Astrocyte (in vitro differentiated cells and primary cell): ENCODE measurements at regions not wholly inside any gene's neighbourhood (a gene's known extent, or its start where the extent isn't known, plus 50 kb on each side); places are given as distances from the start of the nearest gene placed in this dataset.
A peak's percentile ranks its signal among the peaks of the same experiment; 100 is the strongest.

Source experiments
- DNase-seq: peaks from one replicate; pipeline ENCODE4 v3.0.0-alpha.2; 2010; ENCODE audit warnings: low read depth
- FAIRE-seq: peaks from 2 replicates; lab custom pipeline; 2011; peaks lifted over from hg19 to GRCh38; lab: Jason Lieb, UNC
- H2AFZ ChIP-seq: 2 replicates; pipeline ENCODE4 v1.6.0; 2012; ENCODE audit warnings: low read depth, low read length, inconsistent platforms
- H3K27ac ChIP-seq: 2 replicates; pipeline ENCODE4 v1.5.1; 2011; ENCODE audit warnings: low read depth, low read length, inconsistent platforms
- H3K27me3 ChIP-seq: 2 replicates; pipeline ENCODE4 v1.6.0; 2011; ENCODE audit warnings: low read length, inconsistent platforms; ENCODE audit not compliant: insufficient read depth
- H3K36me3 ChIP-seq: 2 replicates; pipeline ENCODE4 v1.5.1; 2011; ENCODE audit warnings: low read length, inconsistent platforms; ENCODE audit not compliant: insufficient read depth
- H3K4me1 ChIP-seq: 2 replicates; pipeline ENCODE4 v1.5.1; 2011; ENCODE audit warnings: low read length, inconsistent platforms; ENCODE audit not compliant: insufficient read depth
- H3K4me2 ChIP-seq: 2 replicates; pipeline ENCODE4 v1.6.0; 2012; ENCODE audit warnings: low read length, inconsistent platforms
- H3K4me3 ChIP-seq: 2 replicates; pipeline ENCODE4 v1.5.1; 2011; ENCODE audit warnings: low read depth, mild to moderate bottlenecking, low read length, inconsistent platforms; ENCODE audit not compliant: insufficient read depth
- H3K79me2 ChIP-seq: 2 replicates; pipeline ENCODE4 v1.6.0; 2012; ENCODE audit warnings: mild to moderate bottlenecking, low read length, inconsistent platforms; ENCODE audit not compliant: insufficient read depth
- H3K9ac ChIP-seq: 2 replicates; pipeline ENCODE4 v1.6.0; 2012; ENCODE audit warnings: mild to moderate bottlenecking, low read length, inconsistent platforms
- H3K9me3 ChIP-seq: 2 replicates; pipeline ENCODE4 v1.5.1; 2012; ENCODE audit warnings: low read depth, mild to moderate bottlenecking, low read length, inconsistent platforms; ENCODE audit not compliant: insufficient read depth
- H4K20me1 ChIP-seq: 2 replicates; pipeline ENCODE4 v1.6.0; 2012; ENCODE audit warnings: low read length, inconsistent platforms; ENCODE audit not compliant: insufficient read depth
- H3K27ac Mint-ChIP-seq: one replicate; pipeline ENCODE4 v1.8.0; 2021; ENCODE audit warnings: mild to moderate bottlenecking, mixed read lengths; ENCODE audit not compliant: unreplicated experiment
- H3K27me3 Mint-ChIP-seq: one replicate; pipeline ENCODE4 v1.8.0; 2021; ENCODE audit warnings: low read depth, mixed read lengths; ENCODE audit not compliant: unreplicated experiment
- H3K36me3 Mint-ChIP-seq: one replicate; pipeline ENCODE4 v1.8.0; 2021; ENCODE audit warnings: low read depth, mixed read lengths; ENCODE audit not compliant: unreplicated experiment
- H3K4me1 Mint-ChIP-seq: one replicate; pipeline ENCODE4 v1.8.0; 2021; ENCODE audit warnings: low read depth, mixed read lengths; ENCODE audit not compliant: unreplicated experiment
- H3K4me3 Mint-ChIP-seq: one replicate; pipeline ENCODE4 v1.8.0; 2021; ENCODE audit warnings: mild to moderate bottlenecking, moderate library complexity, mixed read lengths; ENCODE audit not compliant: unreplicated experiment
- H3K9me3 Mint-ChIP-seq: one replicate; pipeline ENCODE4 v1.8.0; 2021; ENCODE audit warnings: mild to moderate bottlenecking, mixed read lengths; ENCODE audit not compliant: unreplicated experiment
- CTCF ChIP-seq: IDR thresholded peaks from 2 replicates; pipeline ENCODE4 v1.5.1; 2011; ENCODE audit warnings: low read depth, mild to moderate bottlenecking, inconsistent platforms, low read length, moderate library complexity; ENCODE audit not compliant: insufficient read depth
- EZH2 ChIP-seq: IDR thresholded peaks from 2 replicates; pipeline ENCODE4 v1.6.1; 2012; ENCODE audit warnings: mild to moderate bottlenecking, low read length, inconsistent platforms; ENCODE audit not compliant: insufficient read depth

- Histone ChIP-seq H3K4me2 (no peak overlapping the region), H3K4me3 (no peak overlapping the region), H3K36me3 (no peaks in the 10 kb centered on the region), H4K20me1 (no peaks in the 10 kb centered on the region), H3K27ac (no peak overlapping the region), H3K4me1 (peaks cover 13% of the 10 kb centered on the region), H3K9ac (no peak overlapping the region), H3K9me3 (no peaks in the 10 kb centered on the region), H3K79me2 (no peaks in the 10 kb centered on the region), H2AFZ (no peak overlapping the region), H3K27me3 (no peaks in the 10 kb centered on the region)
- TF ChIP-seq CTCF (no peak), EZH2 (no peak)
- DNase-seq (no peak), FAIRE-seq (no peak)
- no peaks in the 10 kb centered on the region for H3K36me3 Mint-ChIP-seq
- H3K4me3 Mint-ChIP-seq, result no peak overlapping the region
- H3K9me3 Mint-ChIP-seq, result no peaks in the 10 kb centered on the region
- peaks cover 7% of the 10 kb centered on the region for H3K27me3 Mint-ChIP-seq
- no peak overlapping the region for H3K27ac Mint-ChIP-seq
- peaks cover 7% of the 10 kb centered on the region for H3K4me1 Mint-ChIP-seq
Measured at GRCh38 chr5:57414191-57414590, 68.4 kb downstream of the ACTBL2 start.

GRCh38 chr5:57413145-57413544 lies 69.5 kb downstream of the ACTBL2 start:
- Mint-ChIP-seq H3K4me1 (peaks cover 7% of the 10 kb centered on the region), H3K9me3 (no peaks in the 10 kb centered on the region), H3K27ac (no peak overlapping the region), H3K27me3 (peaks cover 7% of the 10 kb centered on the region), H3K36me3 (no peaks in the 10 kb centered on the region), H3K4me3 (no peak overlapping the region)
- no peaks in the 10 kb centered on the region for H3K79me2 ChIP-seq
- no peak overlapping the region for H3K4me3 ChIP-seq
- H3K9ac ChIP-seq, result no peak overlapping the region
- no peaks in the 10 kb centered on the region for H3K36me3 ChIP-seq
- H3K4me1 ChIP-seq, result peaks cover 13% of the 10 kb centered on the region
- DNase-seq (no peak), FAIRE-seq (no peak)
- no peaks in the 10 kb centered on the region for H3K9me3 ChIP-seq
- TF ChIP-seq CTCF (no peak), EZH2 (no peak)
- no peaks in the 10 kb centered on the region for H4K20me1 ChIP-seq
- no peak overlapping the region for H3K4me2 ChIP-seq
- no peak overlapping the region for H2AFZ ChIP-seq
- H3K27ac ChIP-seq, result no peak overlapping the region
- no peaks in the 10 kb centered on the region for H3K27me3 ChIP-seq

GRCh38 chr5:57412680-57413079 lies 69.9 kb downstream of the ACTBL2 start:
- FAIRE-seq (no peak), DNase-seq (no peak)
- Histone ChIP-seq H3K4me1 (peaks cover 13% of the 10 kb centered on the region), H3K79me2 (no peaks in the 10 kb centered on the region), H3K9me3 (no peaks in the 10 kb centered on the region), H3K4me2 (peak overlapping the region; percentile 24), H3K4me3 (no peak overlapping the region), H4K20me1 (no peaks in the 10 kb centered on the region), H3K27me3 (no peaks in the 10 kb centered on the region), H2AFZ (no peak overlapping the region), H3K9ac (no peak overlapping the region), H3K27ac (no peak overlapping the region), H3K36me3 (no peaks in the 10 kb centered on the region)
- Mint-ChIP-seq H3K36me3 (no peaks in the 10 kb centered on the region), H3K4me3 (no peak overlapping the region), H3K4me1 (peaks cover 7% of the 10 kb centered on the region), H3K27ac (no peak overlapping the region), H3K9me3 (no peaks in the 10 kb centered on the region), H3K27me3 (peaks cover 7% of the 10 kb centered on the region)
- TF ChIP-seq CTCF (no peak), EZH2 (no peak)
